T-helper 22 cell (primary cell): ENCODE measurements at regions not wholly inside any gene's neighbourhood (a gene's known extent, or its start where the extent isn't known, plus 50 kb on each side); places are given as distances from the start of the nearest gene placed in this dataset.

ENCODE experiments used
- DNase-seq: peaks from one replicate; pipeline ENCODE4 v3.0.0-alpha.2; 2020; ENCODE audit warnings: low read depth

GRCh38 chr5:18967637-18968036 lies 1020.4 kb downstream of the CDH18 start:
- DNase-seq, result no peak

DNA sequence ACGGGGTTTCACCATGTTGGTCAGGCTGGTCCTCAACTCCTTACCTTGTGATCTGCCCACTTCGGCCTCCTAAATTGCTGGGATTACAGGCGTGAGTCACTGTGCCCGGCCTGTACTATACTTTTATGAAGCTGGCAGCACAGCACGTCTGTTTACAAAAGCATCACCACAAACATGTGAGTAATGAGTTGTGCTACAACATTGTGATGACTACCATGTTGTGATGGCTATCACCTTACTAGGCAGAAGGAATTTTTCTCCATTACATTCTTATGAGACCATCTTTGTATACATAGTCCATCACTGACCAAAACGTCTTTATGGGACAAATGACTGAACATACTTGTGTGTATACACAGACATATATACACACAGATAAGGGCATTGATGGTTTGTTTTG lies 1019.0 kb downstream of the CDH18 start:
- no peak for DNase-seq

GRCh38 chr5:18970000-18970399 lies 1018.0 kb downstream of the CDH18 start:
- DNase-seq, result no peak

DNA sequence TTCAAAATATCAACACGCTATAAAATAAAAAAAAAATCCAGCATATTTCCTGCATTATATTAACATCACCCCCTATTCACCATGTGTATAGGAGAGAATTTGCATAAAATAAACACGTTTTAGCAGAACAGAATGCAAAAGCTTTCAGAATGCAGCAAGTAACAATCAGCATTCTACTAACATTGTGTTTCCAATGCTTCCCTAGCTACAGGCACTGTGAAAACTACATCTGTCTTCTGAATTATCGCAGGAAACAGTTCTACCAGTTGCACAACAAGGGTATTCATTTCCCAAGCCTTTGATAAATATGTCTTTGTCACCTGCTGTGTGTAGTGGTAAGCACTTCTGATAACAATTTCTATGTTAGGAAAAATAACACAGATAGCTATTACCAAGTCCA lies 1015.8 kb downstream of the CDH18 start:
- no peak for DNase-seq

DNA sequence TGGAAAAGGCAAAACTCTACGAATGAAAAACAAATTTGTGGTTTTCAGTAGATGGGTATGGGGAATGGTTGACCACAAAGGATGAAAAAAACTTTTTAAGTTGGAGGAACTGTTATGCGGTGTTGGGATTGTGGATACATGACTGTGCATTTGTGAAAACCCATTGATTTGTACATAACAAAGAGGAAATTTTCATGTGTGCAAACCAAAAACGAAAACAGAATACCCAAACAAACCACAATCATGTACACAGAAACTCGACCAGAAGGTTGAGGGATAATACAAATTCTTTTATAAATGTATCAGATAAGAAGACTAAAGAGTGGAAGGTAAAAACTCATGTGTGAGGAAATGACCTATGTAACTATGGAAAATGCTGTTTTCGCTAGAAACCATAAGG lies 1012.4 kb downstream of the CDH18 start:
- DNase-seq, result no peak

- DNase-seq, result no peak
These were observed 1010.1 kb downstream of the CDH18 start for GRCh38 chr5:18977880-18978279.

DNA sequence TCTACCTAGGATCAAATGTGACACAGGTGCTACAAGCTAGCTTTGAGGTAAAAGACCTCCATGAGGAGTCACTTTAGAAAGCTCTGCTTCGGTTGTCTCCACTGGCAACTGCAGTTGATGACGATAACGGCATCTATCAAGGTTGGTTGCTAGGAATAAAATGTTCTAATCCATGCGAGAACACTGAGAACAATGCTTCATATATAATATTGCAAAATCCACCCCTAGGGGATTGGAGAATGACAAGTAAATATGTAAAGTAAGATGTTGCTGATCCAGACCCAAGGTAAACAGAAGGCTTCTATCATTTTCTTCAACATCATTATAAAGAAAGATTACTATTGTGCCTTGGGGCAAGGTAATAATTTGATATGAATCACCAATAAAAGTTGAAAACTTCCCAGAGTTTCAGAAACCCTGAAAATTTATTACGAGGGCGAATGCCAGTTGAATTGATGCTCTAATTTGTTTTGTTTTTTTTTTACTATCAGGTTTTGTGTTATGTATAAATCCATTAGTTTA lies 1003.4 kb downstream of the CDH18 start:
- no peak for DNase-seq

GRCh38 chr5:18985171-18985758 lies 1002.7 kb downstream of the CDH18 start:
- no peak for DNase-seq

GRCh38 chr5:18987101-18987500 lies 1000.9 kb downstream of the CDH18 start:
- DNase-seq, result no peak

DNA sequence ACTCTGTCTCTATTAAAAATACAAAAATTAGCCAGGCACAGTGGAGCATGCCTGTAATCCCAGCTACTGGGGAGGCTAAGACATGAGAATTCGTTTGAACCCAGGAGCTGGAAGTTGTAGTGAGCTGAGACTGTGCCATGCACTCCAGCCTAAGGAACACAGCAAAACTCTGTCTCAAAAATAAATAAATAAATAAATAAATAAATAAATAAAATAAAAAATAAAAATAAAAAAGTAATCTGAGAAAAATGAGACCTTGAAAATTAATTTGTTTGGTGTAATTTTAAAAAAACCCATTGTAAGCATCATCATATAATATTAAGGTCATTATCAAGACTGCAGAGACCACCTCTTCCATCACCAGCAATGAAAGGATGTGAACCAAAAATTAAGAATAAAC lies 997.1 kb downstream of the CDH18 start:
- no peak for DNase-seq

DNA sequence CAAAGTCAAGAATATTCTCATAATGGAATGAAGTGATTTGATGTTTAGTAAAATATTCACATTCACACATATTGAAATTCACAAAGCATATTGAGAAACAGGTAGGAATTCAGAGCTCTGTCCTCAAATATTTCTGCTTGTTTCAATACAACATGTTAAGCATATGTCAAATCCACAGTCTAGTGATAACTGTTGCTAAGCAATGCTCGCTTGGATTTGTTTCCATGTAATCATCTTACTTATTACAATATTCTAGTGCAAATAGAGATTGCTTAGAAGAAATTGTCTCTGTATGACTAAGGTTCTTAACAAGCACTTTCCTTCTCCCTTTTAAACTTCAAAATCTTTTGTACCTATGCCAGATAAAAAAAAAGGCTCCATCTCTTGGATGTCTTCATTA lies 995.7 kb downstream of the CDH18 start:
- no peak for DNase-seq

DNA sequence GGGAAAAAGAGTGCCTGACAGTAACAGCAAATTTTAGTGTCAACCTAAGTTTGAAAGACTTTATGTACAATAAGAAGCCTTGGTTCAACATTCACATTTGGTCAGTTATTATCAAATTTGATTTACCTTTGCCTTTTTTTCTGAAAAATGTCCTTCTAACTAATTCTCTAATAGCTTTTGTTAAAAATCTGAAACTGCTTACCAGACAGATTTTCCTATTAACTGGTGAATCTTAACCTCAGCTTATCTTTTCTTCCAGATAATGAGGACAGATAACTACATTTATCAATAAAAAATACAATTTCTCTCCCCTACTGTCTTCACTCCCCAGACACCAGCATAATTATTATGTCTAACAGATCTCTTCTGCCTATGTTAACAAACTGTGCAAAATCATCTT lies 988.5 kb downstream of the CDH18 start:
- no peak for DNase-seq

GRCh38 chr5:19001054-19001453 lies 986.9 kb downstream of the CDH18 start:
- no peak for DNase-seq

- no peak for DNase-seq
These were observed 986.5 kb downstream of the CDH18 start for GRCh38 chr5:19001539-19001938.

GRCh38 chr5:19002111-19002510 lies 985.9 kb downstream of the CDH18 start:
- no peak for DNase-seq

- no peak for DNase-seq
These were observed 969.2 kb downstream of the CDH18 start for GRCh38 chr5:19018822-19019221.

- no peak for DNase-seq
These were observed 956.5 kb downstream of the CDH18 start for GRCh38 chr5:19031491-19031890.

DNA sequence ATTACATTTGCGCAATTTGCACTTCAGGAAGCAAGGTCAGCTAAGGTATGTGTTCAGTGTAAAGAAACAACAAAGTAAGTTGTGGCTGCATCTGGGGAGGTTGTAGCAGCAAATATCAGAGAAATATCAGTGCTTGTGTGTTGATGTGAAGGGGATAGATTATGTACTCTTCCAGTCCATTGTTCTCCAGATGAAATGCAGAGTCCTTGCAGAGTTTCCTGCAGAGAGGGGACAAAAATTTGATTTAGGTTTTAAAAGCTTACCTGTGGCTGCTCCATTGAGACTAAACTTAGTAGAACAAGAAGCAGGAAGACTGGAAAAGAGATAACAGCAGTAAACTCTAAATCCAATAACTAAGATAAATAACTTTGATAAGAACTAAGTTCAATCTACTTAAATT lies 952.2 kb downstream of the CDH18 start:
- no peak for DNase-seq

- DNase-seq, result no peak
These were observed 945.9 kb downstream of the CDH18 start for GRCh38 chr5:19042106-19042505.

DNA sequence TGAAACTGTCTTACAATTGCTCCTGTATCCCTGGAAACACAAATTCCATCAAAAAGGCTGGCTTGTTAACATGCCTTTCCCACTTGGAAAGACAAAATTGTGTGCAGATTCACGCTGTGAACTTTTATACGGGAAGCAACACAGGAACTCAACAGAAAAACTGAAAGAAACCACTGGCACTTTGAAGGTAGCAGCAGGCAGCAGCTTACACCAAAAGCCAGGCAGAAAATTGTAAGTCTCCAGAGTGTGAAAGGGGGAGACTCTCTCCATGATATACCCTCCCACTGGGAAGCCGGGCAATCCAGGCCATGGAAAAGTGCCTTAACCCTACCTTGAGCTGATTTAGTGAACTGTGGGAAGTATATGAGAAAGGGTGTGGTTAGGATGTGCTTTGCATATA lies 943.7 kb downstream of the CDH18 start:
- no peak for DNase-seq

- no peak for DNase-seq
These were observed 942.9 kb downstream of the CDH18 start for GRCh38 chr5:19044931-19045695.

- no peak for DNase-seq
These were observed 940.7 kb downstream of the CDH18 start for GRCh38 chr5:19047277-19047676.

DNA sequence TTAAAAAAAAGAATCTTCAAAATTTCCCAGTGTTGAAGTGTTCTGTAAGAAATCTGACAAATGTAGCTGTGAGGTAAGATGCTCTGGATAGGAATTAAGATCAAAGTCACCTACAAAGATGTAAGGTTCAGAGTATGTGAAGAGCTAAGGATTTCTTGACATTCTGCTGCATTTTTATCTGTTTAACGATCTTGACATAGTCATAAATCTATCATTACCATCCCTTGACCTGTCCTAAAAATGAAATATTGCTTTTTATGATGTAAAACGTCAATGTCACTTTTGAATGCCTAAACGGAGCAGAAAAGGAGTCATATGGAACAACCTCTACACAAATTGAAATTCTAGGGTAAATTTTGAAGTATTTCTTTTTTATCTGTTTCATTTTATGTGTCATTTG lies 939.3 kb downstream of the CDH18 start:
- no peak for DNase-seq

- DNase-seq, result no peak
These were observed 929.8 kb downstream of the CDH18 start for GRCh38 chr5:19058216-19058615.
